Mesothelial cell of epicardium (in vitro differentiated cells): ENCODE measurements at regions not wholly inside any gene's neighbourhood (a gene's known extent, or its start where the extent isn't known, plus 50 kb on each side); places are given as distances from the start of the nearest gene placed in this dataset.
"Not testable (repeated sequence)": the region's sequence is repeated elsewhere in the genome, so short reads cannot be mapped to it uniquely, and the experiment has no call there.

Experiments used
- DNase-seq, 2 experiments: peaks; one replicate each; pipeline ENCODE4 v3.0.0; 2021; ENCODE audit warnings: low spot score in 2 of 2; ENCODE audit not compliant: unreplicated experiment in 2 of 2
- H3K27ac Mint-ChIP-seq: 2 replicates; pipeline ENCODE4 v1.8.0; 2021; ENCODE audit warnings: mixed read lengths
- H3K27me3 Mint-ChIP-seq: 2 replicates; pipeline ENCODE4 v1.8.0; 2021; ENCODE audit warnings: low read depth, mixed read lengths
- H3K36me3 Mint-ChIP-seq: 2 replicates; pipeline ENCODE4 v1.8.0; 2021; ENCODE audit warnings: mixed read lengths
- H3K4me1 Mint-ChIP-seq: 2 replicates; pipeline ENCODE4 v1.8.0; 2021; ENCODE audit warnings: mixed read lengths
- H3K4me3 Mint-ChIP-seq: 2 replicates; pipeline ENCODE4 v1.8.0; 2021; ENCODE audit warnings: mild to moderate bottlenecking, moderate library complexity, mixed read lengths
- H3K9me3 Mint-ChIP-seq: 2 replicates; pipeline ENCODE4 v1.8.0; 2021; ENCODE audit warnings: mixed read lengths
- CTCF ChIP-seq: fragments of 200-600 bp; sonication (generic); IDR thresholded peaks from one replicate; pipeline ENCODE4 v1.5.0; 2021; ENCODE audit warnings: antibody characterized with exemption; ENCODE audit not compliant: unreplicated experiment

GRCh38 chr6:138673346-138674014 lies 100.1 kb upstream of the CCDC28A start:
- no peak for DNase-seq
- H3K4me3 Mint-ChIP-seq, result no peak overlapping the region
- H3K27me3 Mint-ChIP-seq, result no peaks in the 10 kb centered on the region
- H3K36me3 Mint-ChIP-seq, result no peaks in the 10 kb centered on the region
- peak overlapping the region; percentile 71 for H3K27ac Mint-ChIP-seq
- peaks cover 22% of the 10 kb centered on the region for H3K4me1 Mint-ChIP-seq
- no peaks in the 10 kb centered on the region for H3K9me3 Mint-ChIP-seq
- no peak for TF ChIP-seq CTCF

DNA sequence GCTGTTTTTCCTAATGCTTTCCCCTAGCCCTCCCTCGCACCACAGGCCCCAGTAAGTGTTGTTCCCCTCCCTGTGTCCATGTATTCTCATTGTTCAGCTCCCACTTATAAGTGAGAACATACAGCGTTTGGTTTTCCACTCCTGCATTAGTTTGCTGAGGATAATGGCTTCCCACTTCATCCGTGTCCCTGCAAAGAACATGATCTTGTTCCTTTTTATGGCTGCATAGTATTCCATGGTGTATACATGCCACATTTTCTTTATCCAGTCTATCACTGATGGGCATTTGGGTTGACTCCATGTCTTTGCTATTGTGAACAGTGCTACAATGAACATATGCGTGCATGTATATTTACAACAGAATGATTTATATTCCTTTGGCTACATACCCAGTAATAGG lies 99.1 kb upstream of the CCDC28A start:
- not testable (repeated sequence) for H3K27me3 Mint-ChIP-seq, H3K36me3 Mint-ChIP-seq, H3K4me3 Mint-ChIP-seq, DNase-seq, H3K27ac Mint-ChIP-seq, H3K9me3 Mint-ChIP-seq
- H3K4me1 Mint-ChIP-seq, result peaks cover 22% of the 10 kb centered on the region

GRCh38 chr6:138677538-138677937 lies 96.0 kb upstream of the CCDC28A start:
- no peak overlapping the region for H3K27ac Mint-ChIP-seq
- no peak for DNase-seq
- H3K36me3 Mint-ChIP-seq, result no peaks in the 10 kb centered on the region
- TF ChIP-seq CTCF, result no peak
- no peaks in the 10 kb centered on the region for H3K9me3 Mint-ChIP-seq
- no peaks in the 10 kb centered on the region for H3K27me3 Mint-ChIP-seq
- peaks cover 13% of the 10 kb centered on the region for H3K4me1 Mint-ChIP-seq
- no peak overlapping the region for H3K4me3 Mint-ChIP-seq

DNA sequence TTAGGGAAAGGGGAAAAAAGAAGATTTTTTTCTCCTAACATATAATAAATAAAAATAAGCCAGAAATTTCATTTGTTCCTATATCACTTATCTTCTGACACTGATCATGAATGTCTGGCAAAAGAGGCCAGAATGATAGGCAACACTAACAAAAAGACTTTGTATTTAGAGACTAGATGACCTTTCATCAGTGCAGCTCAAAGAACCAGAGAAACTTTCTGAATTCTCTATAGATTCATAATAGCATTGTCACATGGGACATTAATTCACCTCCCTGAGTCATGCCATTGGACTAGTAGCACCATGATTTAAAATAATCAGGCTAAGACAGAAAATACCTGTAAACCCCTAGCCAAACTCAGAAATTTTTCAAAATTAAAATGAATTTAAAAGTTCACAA lies 95.4 kb upstream of the CCDC28A start:
- Mint-ChIP-seq H3K4me3 (no peak overlapping the region), H3K27ac (no peak overlapping the region), H3K9me3 (no peaks in the 10 kb centered on the region), H3K27me3 (no peaks in the 10 kb centered on the region), H3K4me1 (peaks cover 9% of the 10 kb centered on the region), H3K36me3 (no peaks in the 10 kb centered on the region)
- DNase-seq, result no peak
- TF ChIP-seq CTCF, result no peak

GRCh38 chr6:138680085-138680484 lies 93.5 kb upstream of the CCDC28A start:
- no peak for TF ChIP-seq CTCF
- Mint-ChIP-seq H3K4me3 (no peak overlapping the region), H3K4me1 (peaks cover 2% of the 10 kb centered on the region), H3K36me3 (no peaks in the 10 kb centered on the region), H3K27me3 (no peaks in the 10 kb centered on the region), H3K9me3 (no peaks in the 10 kb centered on the region), H3K27ac (no peak overlapping the region)
- DNase-seq, result no peak

- H3K27ac Mint-ChIP-seq, result no peak overlapping the region
- no peaks in the 10 kb centered on the region for H3K9me3 Mint-ChIP-seq
- no peak overlapping the region for H3K4me3 Mint-ChIP-seq
- H3K27me3 Mint-ChIP-seq, result no peaks in the 10 kb centered on the region
- no peak for DNase-seq
- no peak for TF ChIP-seq CTCF
- H3K4me1 Mint-ChIP-seq, result peaks cover 2% of the 10 kb centered on the region
- no peaks in the 10 kb centered on the region for H3K36me3 Mint-ChIP-seq
Measured at GRCh38 chr6:138681627-138682026, 91.9 kb upstream of the CCDC28A start.
